Stomach (tissue), 8 donors: ENCODE measurements at regions not wholly inside any gene's neighbourhood (a gene's known extent, or its start where the extent isn't known, plus 50 kb on each side); places are given as distances from the start of the nearest gene placed in this dataset.

ENCODE experiments used
- DNase-seq, 2 donors: peaks; one replicate each; pipeline versions ENCODE4 v3.0.0 to v3.0.0-alpha.2; 2013 to 2019
- H3K27ac ChIP-seq, 5 donors: fragments of 200-600 bp in 4 of 5; sonication (generic) in 4 of 5; one replicate each; pipeline ENCODE4 v1.5.1; 2013 to 2019; ENCODE audit warnings: mild to moderate bottlenecking in 1 of 5, moderate library complexity in 1 of 5
- H3K27me3 ChIP-seq, 3 donors: fragments of 200-600 bp; sonication (generic); one replicate each; pipeline ENCODE4 v1.5.1; 2017 to 2019; ENCODE audit warnings: mixed run types in 1 of 3
- H3K36me3 ChIP-seq, 4 donors: fragments of 200-600 bp; sonication (generic); 1 replicate in 3 of 4; 2 replicates in 1 of 4; pipeline ENCODE4 v1.5.1; 2016 to 2019
- H3K4me1 ChIP-seq, 4 donors: fragments of 200-600 bp; sonication (generic); one replicate each; pipeline ENCODE4 v1.5.1; 2016 to 2019
- H3K4me3 ChIP-seq, 4 donors: fragments of 200-600 bp; sonication (generic) in 3 of 4; one replicate each; pipeline ENCODE4 v1.5.1; 2016 to 2019; ENCODE audit warnings: mild to moderate bottlenecking in 1 of 4
- H3K9me3 ChIP-seq, 4 donors: fragments of 200-600 bp; sonication (generic); one replicate each; pipeline ENCODE4 v1.5.1; 2016 to 2019
- EP300 ChIP-seq: sonication (generic); formaldehyde crosslinking; IDR thresholded peaks from one replicate; pipeline ENCODE4 v1.6.1; 2017; ENCODE audit warnings: antibody characterized with exemption
- POLR2A ChIP-seq, 4 donors: fragments of 450-650 bp; IDR thresholded peaks; one replicate each; pipeline ENCODE4 v1.6.1; 2016; ENCODE audit warnings: antibody characterized with exemption in 4 of 4, control low read depth in 2 of 4, mild to moderate bottlenecking in 1 of 4, moderate library complexity in 1 of 4
- POLR2AphosphoS5 ChIP-seq, 3 donors: sonication (generic); formaldehyde crosslinking; IDR thresholded peaks; one replicate each; pipeline ENCODE4 v1.6.1; 2016; ENCODE audit warnings: antibody characterized with exemption in 3 of 3
- WGBS, 5 donors: extraction: QIAGEN DNeasy Blood & Tissue Kit in 3 of 5; methylation state at CpG; one replicate each; pipeline versions ENCODE4 v1.1.5 to v1.1.7; 2013 to 2018; 5-methylcytosine and 5-hydroxymethylcytosine counted together
- intact Hi-C: fragments of 100-400 bp; cut with DNase I; formaldehyde crosslinking; loops from one replicate; pipeline ENCODE4 v1.15.1; 2023; ENCODE audit warnings: low total_unique reads
- TF ChIP-seq, protein P1 (sequence below), 7 experiments: fragments of 450-650 bp in 4 of 7; fragments of 200-600 bp in 3 of 7; sonication (generic) in 3 of 7; IDR thresholded peaks; one replicate each; pipeline ENCODE4 v1.5.1; 2016 to 2019; ENCODE audit warnings: antibody characterized with exemption in 7 of 7, control low read depth in 2 of 7, mild to moderate bottlenecking in 1 of 7
- donor health status: healthy with polysubstance abuse.
- donor health status: Bipolar disorder and iron deficiency.
- donor health status: healthy.

DNA sequence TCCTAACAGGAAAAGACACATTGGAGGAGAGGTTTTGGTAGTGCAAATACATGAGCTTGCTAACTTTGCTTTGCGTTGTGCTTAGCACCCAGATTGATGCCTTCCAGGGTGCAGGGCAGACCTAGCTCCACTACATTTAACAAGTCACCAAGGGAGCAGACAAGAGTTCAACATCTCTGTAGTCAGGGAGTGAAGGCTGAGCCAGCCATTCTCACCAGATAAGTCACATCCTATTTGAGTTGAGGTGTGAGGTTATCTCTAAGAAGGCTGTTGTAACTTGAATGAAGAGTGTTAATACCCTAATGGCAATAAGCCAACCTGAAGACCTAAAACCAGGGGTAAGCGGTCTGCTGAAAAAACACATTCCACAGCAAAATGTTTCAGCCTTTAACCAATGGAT lies 69.6 kb upstream of the DSEL start:
- Histone ChIP-seq H3K4me3 (no peak overlapping the region), H3K36me3 (no peaks in the 10 kb centered on the region), H3K27me3 (no peaks in the 10 kb centered on the region), H3K9me3 (no peaks in the 10 kb centered on the region), H3K4me1 (no peaks in the 10 kb centered on the region), H3K27ac (no peak overlapping the region)
- no peak for DNase-seq
- TF ChIP-seq, protein P1, sequence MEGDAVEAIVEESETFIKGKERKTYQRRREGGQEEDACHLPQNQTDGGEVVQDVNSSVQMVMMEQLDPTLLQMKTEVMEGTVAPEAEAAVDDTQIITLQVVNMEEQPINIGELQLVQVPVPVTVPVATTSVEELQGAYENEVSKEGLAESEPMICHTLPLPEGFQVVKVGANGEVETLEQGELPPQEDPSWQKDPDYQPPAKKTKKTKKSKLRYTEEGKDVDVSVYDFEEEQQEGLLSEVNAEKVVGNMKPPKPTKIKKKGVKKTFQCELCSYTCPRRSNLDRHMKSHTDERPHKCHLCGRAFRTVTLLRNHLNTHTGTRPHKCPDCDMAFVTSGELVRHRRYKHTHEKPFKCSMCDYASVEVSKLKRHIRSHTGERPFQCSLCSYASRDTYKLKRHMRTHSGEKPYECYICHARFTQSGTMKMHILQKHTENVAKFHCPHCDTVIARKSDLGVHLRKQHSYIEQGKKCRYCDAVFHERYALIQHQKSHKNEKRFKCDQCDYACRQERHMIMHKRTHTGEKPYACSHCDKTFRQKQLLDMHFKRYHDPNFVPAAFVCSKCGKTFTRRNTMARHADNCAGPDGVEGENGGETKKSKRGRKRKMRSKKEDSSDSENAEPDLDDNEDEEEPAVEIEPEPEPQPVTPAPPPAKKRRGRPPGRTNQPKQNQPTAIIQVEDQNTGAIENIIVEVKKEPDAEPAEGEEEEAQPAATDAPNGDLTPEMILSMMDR (IDR thresholded peaks at IDR 0.05), result no peak
- TF ChIP-seq POLR2AphosphoS5 (IDR thresholded peaks at IDR 0.05) (no peak), POLR2A (IDR thresholded peaks at IDR 0.05) (no peak), EP300 (no peak)
- WGBS, 5 donors, result 65 to 80% (median 70%) methylated on average over 2 of the region's 2 CpGs
- intact Hi-C loops, result no loop called here

GRCh38 chr18:67583621-67584020 lies 67.1 kb upstream of the DSEL start:
- no peaks in the 10 kb centered on the region for H3K9me3 ChIP-seq
- no peak for DNase-seq
- no peak overlapping the region for H3K27ac ChIP-seq
- H3K36me3 ChIP-seq, result no peaks in the 10 kb centered on the region
- no peaks in the 10 kb centered on the region for H3K27me3 ChIP-seq
- intact Hi-C loops, result no loop called here
- H3K4me1 ChIP-seq, result no peaks in the 10 kb centered on the region
- H3K4me3 ChIP-seq, result no peak overlapping the region
- no peak for TF ChIP-seq POLR2A (IDR thresholded peaks at IDR 0.05)
- TF ChIP-seq POLR2AphosphoS5 (IDR thresholded peaks at IDR 0.05), result no peak
- TF ChIP-seq, protein P1 (IDR thresholded peaks at IDR 0.05), result no peak
- TF ChIP-seq EP300, result no peak
- WGBS, 5 donors, result 40 to 54% (median 50%) methylated on average over 1 of the region's 1 CpG

GRCh38 chr18:67582488-67582887 lies 66.0 kb upstream of the DSEL start:
- TF ChIP-seq, protein P1 (IDR thresholded peaks at IDR 0.05), result no peak
- TF ChIP-seq POLR2A (IDR thresholded peaks at IDR 0.05) (no peak), EP300 (no peak), POLR2AphosphoS5 (IDR thresholded peaks at IDR 0.05) (no peak)
- H3K9me3 ChIP-seq, result no peaks in the 10 kb centered on the region
- DNase-seq, result no peak
- no peak overlapping the region for H3K4me3 ChIP-seq
- intact Hi-C loops, result no loop called here
- no peaks in the 10 kb centered on the region for H3K36me3 ChIP-seq
- 42 to 49% (median 43%) methylated on average over 3 of the region's 3 CpGs for WGBS, 5 donors
- H3K4me1 ChIP-seq, result no peaks in the 10 kb centered on the region
- no peak overlapping the region for H3K27ac ChIP-seq
- no peaks in the 10 kb centered on the region for H3K27me3 ChIP-seq

DNA sequence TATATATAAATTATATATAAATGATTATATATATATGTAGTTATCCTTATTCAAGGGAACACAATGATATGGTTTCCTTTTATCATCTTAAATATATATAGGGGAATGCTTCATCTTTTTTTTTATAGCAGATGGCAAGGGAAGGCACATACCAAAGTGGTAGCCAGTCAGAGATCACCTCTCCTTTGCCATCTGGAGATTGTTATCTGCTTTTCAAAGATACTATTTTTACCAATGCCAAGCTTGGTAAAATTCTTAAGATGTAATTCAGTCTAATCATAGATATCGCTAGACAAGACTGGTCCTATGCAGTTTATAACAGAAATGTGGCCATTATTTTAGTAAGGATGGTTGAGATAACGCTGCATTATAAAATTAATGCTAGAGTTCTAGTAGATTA lies 64.7 kb upstream of the DSEL start:
- no peak overlapping the region for H3K4me3 ChIP-seq
- DNase-seq, result no peak
- TF ChIP-seq POLR2AphosphoS5 (IDR thresholded peaks at IDR 0.05) (no peak), POLR2A (IDR thresholded peaks at IDR 0.05) (no peak), EP300 (no peak)
- TF ChIP-seq, protein P1 (IDR thresholded peaks at IDR 0.05), result no peak
- intact Hi-C loops, result no loop called here
- no peaks in the 10 kb centered on the region for H3K27me3 ChIP-seq
- H3K27ac ChIP-seq, result no peak overlapping the region
- no peaks in the 10 kb centered on the region for H3K4me1 ChIP-seq
- WGBS, 5 donors, result 80 to 91% (median 83%) methylated on average over 2 of the region's 2 CpGs
- no peaks in the 10 kb centered on the region for H3K36me3 ChIP-seq
- no peaks in the 10 kb centered on the region for H3K9me3 ChIP-seq
